H1 (cell line): ENCODE measurements at regions not wholly inside any gene's neighbourhood (a gene's known extent, or its start where the extent isn't known, plus 50 kb on each side); places are given as distances from the start of the nearest gene placed in this dataset.

Source experiments
- EP300 ChIP-seq, 2 experiments: IDR thresholded peaks; 1 replicate in 1 of 2; 2 replicates in 1 of 2; pipeline ENCODE4 v1.6.1; 2011 to 2012; ENCODE audit warnings: low read depth in 2 of 2, low read length in 2 of 2, mild to moderate bottlenecking in 2 of 2, borderline replicate concordance in 1 of 2, inconsistent platforms in 1 of 2, moderate library complexity in 1 of 2
- RFX5 ChIP-seq: IDR thresholded peaks from 2 replicates; pipeline ENCODE4 v1.6.1; 2011; ENCODE audit warnings: low read depth, low read length, improper control_type of control experiment, borderline replicate concordance
- TAF1 ChIP-seq: IDR thresholded peaks from 2 replicates; pipeline ENCODE4 v1.6.1; 2011; ENCODE audit warnings: mild to moderate bottlenecking, low read depth, low read length
- YY1 ChIP-seq: IDR thresholded peaks from 2 replicates; pipeline ENCODE4 v1.6.1; 2011; ENCODE audit warnings: low read depth, mild to moderate bottlenecking, low read length

- no peak for TF ChIP-seq EP300 (IDR thresholded peaks at IDR 0.05; ENCODE audit: borderline replicate concordance in 1 of 2, low read depth in 2 of 2, low read length in 2 of 2)
- no peak for TF ChIP-seq RFX5
- no peak for TF ChIP-seq TAF1
- TF ChIP-seq YY1, result no peak
These were observed 130.0 kb upstream of the HS3ST2 start (continued) for GRCh38 chr16:22683730-22684573.
